SH-SY5Y (cell line): ENCODE measurements at regions not wholly inside any gene's neighbourhood (a gene's known extent, or its start where the extent isn't known, plus 50 kb on each side); places are given as distances from the start of the nearest gene placed in this dataset.
A peak's percentile ranks its signal among the peaks of the same experiment; 100 is the strongest.

Experiments
- GATA2 ChIP-seq: IDR thresholded peaks from 2 replicates; pipeline ENCODE4 v1.6.1; 2011; ENCODE audit warnings: mild to moderate bottlenecking, low read depth, low read length
- GATA3 ChIP-seq: IDR thresholded peaks from 2 replicates; pipeline ENCODE4 v1.6.1; 2011; ENCODE audit warnings: low read depth, mild to moderate bottlenecking, low read length, moderate library complexity

DNA sequence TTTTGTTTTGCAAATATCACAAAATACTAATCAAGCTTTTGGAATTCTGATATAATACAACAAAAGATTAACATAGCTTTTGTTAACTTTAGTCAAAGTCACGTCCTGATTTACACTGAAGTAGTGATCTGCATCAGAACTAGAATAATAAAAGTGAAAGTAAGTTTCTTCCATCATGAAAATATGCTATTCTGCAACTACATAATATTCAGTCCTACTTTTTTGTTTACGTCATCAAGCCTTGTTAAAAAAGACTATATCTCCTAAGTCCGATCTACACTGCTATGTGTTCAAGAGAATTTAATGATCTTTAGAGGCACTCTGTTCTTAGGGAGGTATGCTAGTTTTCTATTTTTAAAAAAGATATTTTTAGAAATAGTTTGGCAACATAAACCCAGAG lies 330.1 kb downstream of the ARPP21 start:
- TF ChIP-seq GATA2 = no peak
- no peak for TF ChIP-seq GATA3

DNA sequence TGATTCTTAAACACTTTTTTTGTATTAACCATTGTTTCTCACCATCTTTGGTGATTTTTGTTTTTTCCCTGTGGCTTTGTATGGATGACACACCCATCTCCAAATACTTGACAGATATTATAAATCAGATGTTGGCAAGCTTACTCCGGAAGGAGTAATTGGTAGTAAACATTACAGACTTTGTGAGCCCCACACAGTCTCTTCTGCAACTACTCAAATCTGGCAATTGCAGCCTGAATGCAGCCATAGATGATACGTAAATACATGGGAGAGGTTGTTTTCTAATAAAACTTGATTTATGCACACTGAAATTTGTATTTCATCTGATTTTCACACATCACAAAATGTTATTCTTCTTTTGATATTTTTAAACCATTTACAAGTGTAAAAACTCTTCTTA lies 331.5 kb downstream of the ARPP21 start:
- TF ChIP-seq GATA2 = no peak
- TF ChIP-seq GATA3 = no peak

DNA sequence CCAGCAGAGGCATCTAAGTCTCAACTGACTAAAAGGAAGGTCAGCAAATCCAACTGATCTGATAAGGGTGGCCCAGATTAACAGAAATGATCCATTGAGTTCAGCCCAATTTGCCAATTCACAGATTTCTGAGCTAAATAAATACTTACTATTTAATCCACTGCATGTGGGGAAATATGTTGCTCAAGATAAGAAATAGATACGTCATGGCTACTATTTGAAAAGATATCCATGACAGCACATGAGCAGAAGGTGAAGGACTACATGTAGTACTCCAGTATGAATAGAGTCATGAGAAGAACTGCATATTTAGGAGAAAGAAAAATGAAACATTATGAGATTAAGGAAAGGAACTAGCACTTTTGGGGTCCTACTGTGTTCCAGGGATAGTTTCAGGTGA lies 332.4 kb downstream of the ARPP21 start:
- TF ChIP-seq GATA3 = no peak
- TF ChIP-seq GATA2 = no peak

DNA sequence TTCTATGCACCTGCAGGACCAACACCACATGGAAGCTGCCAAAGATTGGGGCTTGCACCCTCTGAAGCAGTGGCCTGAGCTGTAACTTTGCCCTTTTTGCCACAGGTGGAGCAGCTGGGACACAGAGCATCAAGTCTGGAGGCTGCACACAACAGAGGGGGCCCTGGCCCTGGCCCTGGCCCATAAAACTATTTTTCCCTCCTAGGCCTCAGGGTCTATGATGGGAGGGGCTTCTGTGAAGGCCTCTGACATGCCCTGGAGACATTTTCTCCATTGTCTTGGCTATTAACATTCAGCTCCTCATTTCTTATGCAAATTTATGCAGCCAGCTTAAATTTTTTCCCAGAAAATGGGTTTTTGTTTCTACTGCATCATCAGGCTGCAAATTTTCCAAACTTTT lies 335.5 kb downstream of the ARPP21 start:
- TF ChIP-seq GATA3 = no peak
- no peak for TF ChIP-seq GATA2

DNA sequence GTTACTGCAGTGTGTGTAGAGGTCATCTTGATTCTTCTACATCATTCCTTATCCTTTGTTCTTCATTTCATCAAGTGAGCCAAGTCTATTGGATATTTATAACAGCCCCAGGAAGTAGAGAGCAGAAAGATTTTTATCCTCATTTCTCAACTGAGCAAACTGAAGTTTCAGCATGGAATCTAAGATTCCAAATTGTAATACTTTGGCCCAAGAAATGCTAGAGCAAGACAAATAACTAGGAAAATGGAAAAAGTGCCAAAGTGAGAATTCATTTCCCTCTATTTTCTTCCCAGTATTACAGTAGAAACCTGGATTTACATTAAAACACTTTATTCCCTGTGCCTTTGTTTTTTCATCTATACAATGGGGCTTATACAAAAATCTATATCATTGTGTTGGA lies 346.8 kb downstream of the ARPP21 start:
- TF ChIP-seq GATA2 = no peak
- TF ChIP-seq GATA3 = no peak

DNA sequence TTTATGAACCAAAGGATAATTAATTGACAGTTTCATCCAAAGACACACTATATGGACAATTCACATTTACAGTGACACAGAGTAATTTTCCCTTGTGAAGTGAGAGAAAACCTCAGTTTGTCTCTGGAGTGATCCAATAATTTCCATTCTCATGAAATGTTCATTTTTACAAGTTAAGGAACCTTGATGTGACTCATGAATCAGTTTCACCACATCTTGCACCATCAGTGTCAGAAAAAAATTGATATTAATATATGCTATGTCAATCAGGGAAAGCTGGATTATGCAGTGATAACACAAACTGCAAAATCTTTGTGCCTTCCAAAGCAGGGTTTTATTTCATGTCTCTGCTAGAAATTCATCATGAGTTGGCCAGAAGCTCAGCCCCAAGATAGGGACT lies 348.1 kb downstream of the ARPP21 start:
- TF ChIP-seq GATA2 (no peak), GATA3 (no peak)

DNA sequence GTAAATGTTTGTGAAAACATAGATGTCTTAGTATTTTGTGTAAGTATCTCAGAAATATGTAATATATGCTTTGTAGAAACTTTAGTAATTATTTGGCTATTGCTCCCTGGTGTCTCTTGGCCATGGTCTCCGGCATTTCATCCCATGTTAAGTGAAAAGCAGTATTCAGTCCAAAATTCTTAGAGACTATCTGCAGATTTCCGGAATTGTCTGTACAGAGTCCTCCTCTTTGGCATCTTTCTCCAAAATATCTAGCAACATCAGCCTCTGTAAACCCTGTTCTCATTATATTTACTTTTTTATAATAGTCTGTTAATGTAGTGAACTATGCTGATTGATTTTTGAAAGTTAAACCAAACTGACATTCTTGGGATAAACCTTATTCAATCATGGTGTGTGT lies 352.7 kb downstream of the ARPP21 start:
- TF ChIP-seq GATA3 (no peak), GATA2 (no peak)

DNA sequence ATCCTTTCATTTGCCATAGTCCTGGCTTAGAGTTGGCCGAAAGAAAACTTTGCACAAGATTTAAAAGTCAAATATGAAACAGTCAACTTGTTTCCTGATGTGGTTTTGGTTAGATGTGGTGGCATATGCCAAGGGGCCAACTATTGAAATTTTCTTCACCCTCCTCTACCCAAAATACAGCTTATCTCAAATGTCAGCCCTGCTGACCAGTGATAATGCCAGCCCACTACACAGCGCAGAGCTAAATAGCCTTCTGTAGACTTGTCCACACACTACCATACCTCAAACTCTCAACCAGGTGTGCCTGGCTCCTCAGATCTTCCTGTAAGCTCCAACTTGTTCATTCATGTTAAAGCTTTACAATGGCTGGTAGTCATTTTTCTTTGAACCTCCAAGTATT lies 368.5 kb upstream of the STAC start:
- no peak for TF ChIP-seq GATA3
- TF ChIP-seq GATA2 = no peak

DNA sequence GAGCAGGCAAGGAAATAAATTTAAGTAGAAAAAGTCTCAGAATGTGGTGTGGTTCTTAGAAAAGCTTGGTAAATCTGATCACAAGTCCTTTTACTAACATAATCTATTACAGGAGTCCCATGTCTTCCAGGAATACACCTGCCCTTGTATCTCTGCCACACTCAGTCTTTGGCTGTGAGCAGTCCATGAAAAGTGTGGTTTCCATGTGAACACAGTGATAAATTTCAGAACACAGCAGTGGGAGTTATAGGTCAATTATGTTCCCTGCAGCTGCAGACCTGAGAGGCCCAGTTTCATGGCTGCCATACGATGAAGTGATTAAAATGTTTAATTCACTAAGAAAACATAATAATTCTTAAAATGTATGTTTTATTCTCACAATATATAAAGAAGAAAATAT lies 366.9 kb upstream of the STAC start:
- TF ChIP-seq GATA2 = no peak

DNA sequence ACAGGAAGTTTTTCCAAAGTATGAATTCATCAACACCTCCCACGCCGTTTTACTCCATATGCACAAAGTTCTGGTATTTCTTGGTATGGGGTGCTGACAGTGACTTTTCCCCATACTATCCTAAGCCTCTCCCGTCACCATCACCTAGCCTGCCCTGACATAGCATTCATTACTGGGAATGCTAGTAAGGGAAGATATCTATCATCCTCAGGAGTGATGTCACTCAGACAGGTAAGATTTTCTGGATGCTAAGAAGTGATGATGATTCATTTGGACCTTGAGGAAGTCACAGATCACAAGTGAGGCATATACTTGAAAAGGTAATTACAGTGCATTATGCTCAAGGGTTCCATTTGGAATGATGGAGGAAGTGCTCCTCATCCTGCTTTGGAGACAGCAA lies 355.1 kb upstream of the STAC start:
- TF ChIP-seq GATA2 (no peak), GATA3 (no peak)

DNA sequence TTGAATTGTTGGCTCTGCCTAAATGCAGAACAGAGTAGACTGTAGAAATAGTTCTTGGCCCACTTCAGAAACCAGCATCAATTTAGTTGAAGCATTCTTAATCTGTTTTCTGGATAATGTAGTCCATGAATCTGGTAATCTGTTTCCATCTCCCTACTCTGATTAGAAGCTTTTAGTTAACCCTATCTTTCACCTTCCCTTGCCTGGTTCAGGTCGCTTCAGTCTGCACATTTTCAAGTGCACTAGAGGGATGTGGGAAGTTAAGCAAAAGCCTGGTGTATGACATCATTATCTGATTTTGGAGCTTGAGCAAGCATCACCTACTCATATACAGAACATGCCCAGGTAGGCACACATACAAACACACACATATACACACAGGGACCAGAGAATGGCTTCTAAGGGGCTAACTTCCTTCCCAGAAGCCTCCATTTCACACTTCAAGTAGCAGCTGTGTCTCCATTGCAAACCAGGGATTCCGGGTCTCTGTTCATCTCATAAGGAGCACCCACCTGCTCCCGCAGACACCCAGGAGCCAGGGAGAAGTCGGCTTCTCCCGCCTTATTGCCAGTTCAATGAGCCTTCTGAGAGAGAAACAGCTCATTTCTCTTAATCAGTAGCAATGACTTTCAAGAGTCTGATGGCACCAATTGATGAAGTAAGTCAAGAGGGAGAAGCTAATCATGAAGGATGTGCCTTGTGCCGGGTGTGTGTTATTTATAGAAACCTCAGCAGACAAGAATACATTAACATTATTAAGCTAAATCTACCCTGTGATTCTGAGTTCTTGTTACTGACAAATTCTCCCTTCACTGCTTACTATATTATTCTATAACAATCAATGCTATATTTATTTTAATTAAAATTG lies 347.9 kb upstream of the STAC start:
- TF ChIP-seq GATA2 (no peak), GATA3 (peak; percentile 43; the same call in 1 of the 2 replicates)

DNA sequence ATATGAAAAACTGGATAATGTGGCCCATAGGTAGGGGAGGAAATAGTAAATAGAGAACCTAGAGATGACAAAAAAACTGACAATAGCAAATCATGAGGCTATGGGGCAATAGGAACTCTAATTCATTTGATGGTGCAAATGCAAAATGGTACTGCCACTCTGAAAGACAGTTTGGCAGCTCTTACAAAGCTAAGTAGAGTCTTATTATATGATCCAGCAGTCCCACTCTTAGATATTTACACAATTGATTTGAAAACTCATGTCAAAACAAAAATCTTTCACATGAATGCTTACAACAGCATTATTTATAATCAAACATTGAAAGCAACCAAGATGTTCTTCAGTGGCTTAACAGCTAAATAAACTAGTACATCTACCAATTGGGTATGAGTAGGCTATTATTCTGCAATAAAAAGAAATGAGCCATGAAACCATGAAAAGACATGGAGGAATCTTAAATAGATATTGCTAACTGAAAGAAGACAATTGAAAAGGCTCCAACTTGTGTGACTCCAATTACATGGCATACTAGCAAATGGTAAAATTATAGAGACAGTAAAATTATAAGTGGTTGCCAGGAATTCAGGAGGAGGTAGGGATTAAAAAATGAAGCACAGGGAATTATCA lies 321.8 kb upstream of the STAC start:
- TF ChIP-seq GATA2 (no peak), GATA3 (no peak)

DNA sequence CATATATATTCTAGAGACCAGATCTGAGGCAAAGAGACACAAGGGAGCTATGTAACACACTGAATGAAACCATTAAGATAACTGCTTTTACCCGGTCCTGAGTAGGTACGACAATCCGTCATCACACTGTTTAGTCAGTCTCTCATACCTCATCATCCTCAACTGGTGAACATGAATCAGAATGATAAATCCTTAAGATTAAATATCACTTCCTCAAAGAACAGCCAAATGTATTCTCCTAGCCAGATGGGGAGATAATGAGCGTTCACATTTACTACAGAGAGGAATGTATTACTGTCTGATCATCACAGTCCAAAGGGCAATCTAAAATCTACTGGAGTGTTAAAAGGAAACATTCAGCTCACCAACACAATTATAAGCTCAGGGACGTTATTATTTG lies 319.4 kb upstream of the STAC start:
- TF ChIP-seq GATA2 (no peak), GATA3 (no peak)

DNA sequence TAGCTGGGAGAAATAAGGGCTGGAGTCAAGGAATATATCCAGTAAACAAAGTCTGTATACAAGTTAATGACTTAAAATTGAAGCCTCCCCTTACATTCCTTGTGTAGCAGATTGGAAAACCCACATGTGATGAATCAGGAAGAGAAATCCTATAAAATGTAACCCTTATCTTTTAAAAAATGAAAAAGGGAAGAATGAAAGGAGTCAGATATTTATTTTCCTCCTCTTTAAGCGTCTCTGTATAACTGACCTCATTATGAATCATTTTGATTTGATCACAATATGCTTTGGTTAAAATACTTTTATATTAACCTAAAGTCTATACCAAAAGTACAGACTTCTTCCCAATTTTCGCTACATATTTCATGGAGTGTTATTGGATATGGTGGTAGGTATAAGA lies 316.3 kb upstream of the STAC start:
- no peak for TF ChIP-seq GATA3
- no peak for TF ChIP-seq GATA2

DNA sequence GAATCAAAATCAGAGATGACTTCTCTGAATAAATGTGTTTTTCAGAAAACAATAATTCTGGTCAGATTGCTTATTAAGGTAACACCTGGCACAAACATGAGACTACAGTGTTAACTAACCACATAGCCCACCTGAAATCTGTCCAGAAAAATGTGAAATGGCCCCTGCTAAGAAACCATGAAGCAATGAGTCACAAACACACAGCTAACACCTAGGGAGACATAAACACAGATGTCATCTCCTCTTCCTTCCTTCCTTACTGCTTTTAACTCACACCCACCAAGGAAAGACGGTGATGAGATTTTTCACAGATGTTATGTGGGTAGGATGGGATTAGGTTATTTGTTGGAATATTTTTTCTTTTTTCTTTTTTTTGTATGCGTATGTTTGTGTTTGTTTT lies 315.0 kb upstream of the STAC start:
- TF ChIP-seq GATA2 = no peak
- no peak for TF ChIP-seq GATA3
